Psoas muscle (tissue), 7 donors: ENCODE measurements at regions not wholly inside any gene's neighbourhood (a gene's known extent, or its start where the extent isn't known, plus 50 kb on each side); places are given as distances from the start of the nearest gene placed in this dataset.

Source experiments
- ATAC-seq, 4 donors: fragments of 200-7000 bp; cut with Tn5 transposase; one replicate each; pipeline ENCODE4 v1.9.1; 2020; ENCODE audit warnings: moderate library complexity in 3 of 4, mild to moderate bottlenecking in 2 of 4
- DNase-seq, 2 donors: peaks; one replicate each; pipeline ENCODE4 v3.0.0-alpha.2; 2020
- H3K27ac ChIP-seq: fragments of 200-600 bp; one replicate; pipeline ENCODE4 v1.8.0; 2022
- H3K27me3 ChIP-seq, 3 donors: fragments of 200-600 bp in 1 of 3; one replicate each; pipeline versions ENCODE4 v1.6.1 to v1.8.0; 2013 to 2022; ENCODE audit warnings: low read length in 2 of 3, mild to moderate bottlenecking in 2 of 3, moderate library complexity in 1 of 3; ENCODE audit not compliant: insufficient read depth in 3 of 3
- H3K36me3 ChIP-seq, 2 donors: fragments of 200-600 bp in 1 of 2; one replicate each; pipeline versions ENCODE4 v1.6.1 to v1.8.0; 2013 to 2022; ENCODE audit warnings: low read depth in 1 of 2, mild to moderate bottlenecking in 1 of 2, moderate library complexity in 1 of 2; ENCODE audit not compliant: insufficient read depth in 1 of 2
- H3K4me1 ChIP-seq: fragments of 200-600 bp; one replicate; pipeline ENCODE4 v1.8.0; 2022
- H3K4me3 ChIP-seq: fragments of 200-600 bp; one replicate; pipeline ENCODE4 v1.8.0; 2022; ENCODE audit warnings: mild to moderate bottlenecking
- H3K9me3 ChIP-seq: fragments of 200-600 bp; one replicate; pipeline ENCODE4 v1.8.0; 2022
- CTCF ChIP-seq: fragments of 200-600 bp; IDR thresholded peaks from one replicate; pipeline ENCODE4 v1.8.0; 2022; ENCODE audit warnings: antibody characterized with exemption
- WGBS, 3 donors: extraction: QIAGEN DNeasy Blood & Tissue Kit; methylation state at CpG; one replicate each; pipeline versions ENCODE4 v1.1.6 to v1.1.7; 2013; 5-methylcytosine and 5-hydroxymethylcytosine counted together
- intact Hi-C, 2 donors: fragments of 100-400 bp; cut with DNase I; formaldehyde crosslinking; loops; one replicate each; pipeline versions ENCODE4 v1.11.0 to v1.14.2; 2022
- donor health status: healthy with polysubstance abuse.
- donor health status: DM: no; HTN: no; CAD: no; lungs with moderate emphysema.
- donor health status: Bipolar disorder and iron deficiency.
- donor health status: healthy.
- donor health status: DM: yes; HTN: yes; CAD: no.
- donor health status: DM: no; HTN: no; CAD: no.
- donor health status: DM: yes; HTN: yes; CAD: no.

GRCh38 chr1:183753464-183753891 lies 51.4 kb upstream of the RGL1 start:
- no peak for TF ChIP-seq CTCF
- no peak overlapping the region for H3K27ac ChIP-seq
- intact Hi-C loops: no loop called here
- DNase-seq (no peak), ATAC-seq (no peak)
- H3K27me3 ChIP-seq: no peaks in the 10 kb centered on the region
- no peaks in the 10 kb centered on the region for H3K9me3 ChIP-seq
- no peaks in the 10 kb centered on the region for H3K4me1 ChIP-seq
- no peaks in the 10 kb centered on the region for H3K36me3 ChIP-seq
- no peak overlapping the region for H3K4me3 ChIP-seq

DNA sequence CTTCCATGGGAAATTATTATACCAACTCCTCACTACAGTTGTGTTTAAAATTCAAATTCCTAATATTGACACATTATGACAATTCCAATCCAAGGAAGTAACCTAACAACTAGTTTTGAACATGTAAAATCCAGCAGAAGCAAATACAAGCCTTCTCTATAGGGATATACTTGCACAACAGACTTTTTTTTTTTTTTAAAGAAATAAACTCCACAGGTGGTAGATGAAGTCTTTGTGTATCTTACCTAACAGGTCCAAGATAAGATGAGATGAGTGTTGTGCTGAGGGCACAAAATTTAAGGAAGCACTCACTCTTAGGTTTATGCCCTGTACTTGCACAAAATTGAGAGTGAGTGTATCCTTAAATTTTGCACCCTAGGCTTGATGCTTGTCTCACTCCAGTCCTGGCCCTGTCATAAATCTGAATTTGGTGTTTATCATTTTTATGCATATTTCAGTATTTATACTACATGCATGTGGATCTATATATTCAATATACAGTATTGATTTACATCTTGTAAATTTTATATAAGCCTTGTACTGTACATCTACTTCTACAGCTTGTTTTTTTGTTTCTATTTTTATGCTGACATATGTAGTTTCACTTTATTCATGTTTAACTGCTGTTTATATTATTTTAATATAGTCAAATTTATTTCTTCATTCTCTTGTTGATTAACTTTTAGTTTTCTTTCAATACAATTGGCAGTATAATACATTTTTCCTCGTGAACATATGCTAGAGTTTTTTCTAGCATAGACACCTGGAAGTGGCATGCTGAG lies 60.6 kb upstream of the RGL1 start:
- intact Hi-C loops: no loop called here
- Histone ChIP-seq H3K27me3 (no peaks in the 10 kb centered on the region), H3K27ac (no peak overlapping the region), H3K36me3 (no peaks in the 10 kb centered on the region), H3K4me1 (no peaks in the 10 kb centered on the region), H3K9me3 (peaks cover 4% of the 10 kb centered on the region), H3K4me3 (no peak overlapping the region)
- TF ChIP-seq CTCF: no peak
- DNase-seq (no peak), ATAC-seq (no peak)
- WGBS, 3 donors: 33 to 63% (median 45%) methylated on average over 1 of the region's 1 CpG

- DNase-seq: no peak
- Histone ChIP-seq H3K9me3 (peaks cover 4% of the 10 kb centered on the region), H3K4me1 (no peaks in the 10 kb centered on the region), H3K27ac (no peak overlapping the region), H3K4me3 (no peak overlapping the region), H3K27me3 (no peaks in the 10 kb centered on the region), H3K36me3 (no peaks in the 10 kb centered on the region)
- ATAC-seq: no peak
- intact Hi-C loops: no loop called here
- no peak for TF ChIP-seq CTCF
- 80 to 90% (median 88%) methylated on average over 4 of the region's 4 CpGs for WGBS, 3 donors
Observed at GRCh38 chr1:183742355-183742754, 62.6 kb upstream of the RGL1 start.

GRCh38 chr1:183739741-183740271 lies 65.1 kb upstream of the RGL1 start:
- DNase-seq (no peak), ATAC-seq (no peak)
- no peaks in the 10 kb centered on the region for H3K27me3 ChIP-seq
- H3K9me3 ChIP-seq: peaks cover 4% of the 10 kb centered on the region
- WGBS, 3 donors: 18 to 20% (median 18%) methylated on average over 6 of the region's 6 CpGs
- H3K4me3 ChIP-seq: no peak overlapping the region
- no peak for TF ChIP-seq CTCF
- intact Hi-C loops: loop anchor here in 1 of 2 donors (10.0 kb wide), 1 partner anchor 65 kb away; the partner anchor contains the start of gene RGL1
- H3K27ac ChIP-seq: no peak overlapping the region
- no peaks in the 10 kb centered on the region for H3K36me3 ChIP-seq
- H3K4me1 ChIP-seq: no peaks in the 10 kb centered on the region
